DOHH2 (cell line): ENCODE measurements at regions not wholly inside any gene's neighbourhood (a gene's known extent, or its start where the extent isn't known, plus 50 kb on each side); places are given as distances from the start of the nearest gene placed in this dataset.

Experiments used
- H3F3A ChIP-seq: fragments of 200-600 bp; sonication (generic), shearing (Covaris generic); 2 replicates; pipeline ENCODE4 v1.6.0; 2016; ENCODE audit warnings: antibody characterized with exemption, mild to moderate bottlenecking; ENCODE audit not compliant: control insufficient read depth, insufficient read depth
- H3K27ac ChIP-seq: fragments of 200-600 bp; sonication (generic); 2 replicates; pipeline ENCODE4 v1.5.1; 2014; ENCODE audit warnings: low read depth, mild to moderate bottlenecking, low read length, moderate library complexity
- H3K27me3 ChIP-seq: fragments of 200-600 bp; sonication (generic); 2 replicates; pipeline ENCODE4 v1.6.1; 2014; ENCODE audit warnings: mild to moderate bottlenecking, low read length, mixed read lengths; ENCODE audit not compliant: control insufficient read depth
- H3K36me3 ChIP-seq: fragments of 200-600 bp; sonication (generic); 2 replicates; pipeline ENCODE4 v1.6.1; 2014; ENCODE audit warnings: mild to moderate bottlenecking, low read length, moderate library complexity, mixed read lengths; ENCODE audit not compliant: control insufficient read depth
- H3K4me1 ChIP-seq: fragments of 200-600 bp; sonication (generic); 2 replicates; pipeline ENCODE4 v1.6.1; 2014; ENCODE audit warnings: mild to moderate bottlenecking, low read length, mixed read lengths; ENCODE audit not compliant: control insufficient read depth
- H3K4me2 ChIP-seq: fragments of 200-600 bp; sonication (generic); 2 replicates; pipeline ENCODE4 v1.6.0; 2014; ENCODE audit warnings: mild to moderate bottlenecking, low read length, moderate library complexity
- H3K4me3 ChIP-seq: fragments of 200-600 bp; sonication (generic); 2 replicates; pipeline ENCODE4 v1.5.1; 2014; ENCODE audit warnings: mild to moderate bottlenecking, low read length, mixed read lengths
- H3K79me2 ChIP-seq: fragments of 200-600 bp; sonication (generic); 2 replicates; pipeline ENCODE4 v1.6.1; 2014; ENCODE audit warnings: mild to moderate bottlenecking, low read length, mixed read lengths; ENCODE audit not compliant: control insufficient read depth
- H3K9me2 ChIP-seq: fragments of 200-600 bp; sonication (generic); replicated peaks from 2 replicates; pipeline ENCODE4 v1.6.1; 2014; ENCODE audit warnings: mild to moderate bottlenecking, low read length, mixed read lengths; ENCODE audit not compliant: control insufficient read depth
- H3K9me3 ChIP-seq: fragments of 200-600 bp; sonication (generic); 2 replicates; pipeline ENCODE4 v1.6.1; 2014; ENCODE audit warnings: antibody characterized with exemption, low read length, mixed read lengths; ENCODE audit not compliant: control insufficient read depth, insufficient read depth
- H4K20me1 ChIP-seq: fragments of 200-600 bp; sonication (generic); 2 replicates; pipeline ENCODE4 v1.6.0; 2014; ENCODE audit warnings: low read depth, mild to moderate bottlenecking, antibody characterized with exemption, low read length, moderate library complexity; ENCODE audit not compliant: control insufficient read depth, insufficient read depth
- EZH2phosphoT487 ChIP-seq: fragments of 200-600 bp; sonication (generic); IDR thresholded peaks from 2 replicates; pipeline ENCODE4 v1.6.1; 2017; ENCODE audit warnings: borderline replicate concordance, mild to moderate bottlenecking, antibody characterized with exemption, low read length, moderate library complexity, mixed read lengths
- TF ChIP-seq, protein P1 (sequence below): fragments of 200-600 bp; sonication (generic); IDR thresholded peaks from one replicate; pipeline ENCODE4 v1.5.1; 2014; ENCODE audit warnings: antibody characterized with exemption, mild to moderate bottlenecking, low read depth, low read length; ENCODE audit not compliant: poor library complexity, severe bottlenecking

- TF ChIP-seq EZH2phosphoT487 = no peak
- TF ChIP-seq, protein P1, sequence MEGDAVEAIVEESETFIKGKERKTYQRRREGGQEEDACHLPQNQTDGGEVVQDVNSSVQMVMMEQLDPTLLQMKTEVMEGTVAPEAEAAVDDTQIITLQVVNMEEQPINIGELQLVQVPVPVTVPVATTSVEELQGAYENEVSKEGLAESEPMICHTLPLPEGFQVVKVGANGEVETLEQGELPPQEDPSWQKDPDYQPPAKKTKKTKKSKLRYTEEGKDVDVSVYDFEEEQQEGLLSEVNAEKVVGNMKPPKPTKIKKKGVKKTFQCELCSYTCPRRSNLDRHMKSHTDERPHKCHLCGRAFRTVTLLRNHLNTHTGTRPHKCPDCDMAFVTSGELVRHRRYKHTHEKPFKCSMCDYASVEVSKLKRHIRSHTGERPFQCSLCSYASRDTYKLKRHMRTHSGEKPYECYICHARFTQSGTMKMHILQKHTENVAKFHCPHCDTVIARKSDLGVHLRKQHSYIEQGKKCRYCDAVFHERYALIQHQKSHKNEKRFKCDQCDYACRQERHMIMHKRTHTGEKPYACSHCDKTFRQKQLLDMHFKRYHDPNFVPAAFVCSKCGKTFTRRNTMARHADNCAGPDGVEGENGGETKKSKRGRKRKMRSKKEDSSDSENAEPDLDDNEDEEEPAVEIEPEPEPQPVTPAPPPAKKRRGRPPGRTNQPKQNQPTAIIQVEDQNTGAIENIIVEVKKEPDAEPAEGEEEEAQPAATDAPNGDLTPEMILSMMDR = no peak
- H3F3A ChIP-seq = no peaks in the 10 kb centered on the region
- no peak overlapping the region for H3K4me3 ChIP-seq
- no peaks in the 10 kb centered on the region for H3K9me2 ChIP-seq
- no peak overlapping the region for H3K27ac ChIP-seq
- no peaks in the 10 kb centered on the region for H3K36me3 ChIP-seq
- no peak overlapping the region for H3K4me2 ChIP-seq
- H3K27me3 ChIP-seq = peaks cover 17% of the 10 kb centered on the region; the same call in 1 of the 2 replicates
- H3K79me2 ChIP-seq = no peaks in the 10 kb centered on the region
- H3K4me1 ChIP-seq = no peaks in the 10 kb centered on the region
- H4K20me1 ChIP-seq = no peaks in the 10 kb centered on the region
- H3K9me3 ChIP-seq = no peaks in the 10 kb centered on the region
Measured at GRCh38 chr18:35919179-35919578, 53.3 kb upstream of the RMP24 start.

DNA sequence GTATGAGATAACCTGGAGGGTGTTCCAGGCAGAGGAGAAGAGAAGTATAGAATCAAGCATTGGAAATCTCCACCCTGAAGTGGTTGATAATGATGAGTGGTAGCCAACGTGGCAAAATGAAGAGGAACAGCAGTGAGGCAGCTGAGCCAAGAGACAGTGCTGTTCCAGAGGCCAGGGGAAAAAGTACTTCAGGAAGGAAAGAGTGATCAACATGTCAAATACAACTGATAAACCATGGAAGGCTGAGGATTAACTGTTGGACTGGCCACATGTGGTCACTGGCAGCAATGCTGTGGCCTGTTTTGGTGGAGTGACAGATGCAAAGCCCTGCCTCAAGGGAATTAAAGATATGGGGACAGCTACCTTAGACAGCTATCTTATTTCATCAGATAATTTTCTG lies 51.9 kb upstream of the RMP24 start:
- Histone ChIP-seq H3K9me2 (no peaks in the 10 kb centered on the region), H3K4me2 (no peak overlapping the region), H3K36me3 (no peaks in the 10 kb centered on the region), H3F3A (no peaks in the 10 kb centered on the region), H3K79me2 (no peaks in the 10 kb centered on the region), H3K9me3 (no peaks in the 10 kb centered on the region), H3K4me1 (no peaks in the 10 kb centered on the region), H4K20me1 (no peaks in the 10 kb centered on the region), H3K27me3 (peaks cover 28% of the 10 kb centered on the region), H3K27ac (no peak overlapping the region), H3K4me3 (no peak overlapping the region)
- TF ChIP-seq, protein P1 = no peak
- no peak for TF ChIP-seq EZH2phosphoT487
